Epithelial cell of proximal tubule (primary cell): ENCODE measurements at regions not wholly inside any gene's neighbourhood (a gene's known extent, or its start where the extent isn't known, plus 50 kb on each side); places are given as distances from the start of the nearest gene placed in this dataset.

Experiments
- DNase-seq: peaks from one replicate; pipeline ENCODE4 v3.0.0-alpha.2; 2011; ENCODE audit warnings: low read depth
- H3K4me3 ChIP-seq: 2 replicates; pipeline ENCODE4 v1.5.1; 2011; ENCODE audit warnings: low read depth, mild to moderate bottlenecking, low read length
- TF ChIP-seq, protein P1 (sequence below): conservative IDR thresholded peaks from 2 replicates; pipeline ENCODE4 v1.5.1; 2012; ENCODE audit warnings: low read depth, mild to moderate bottlenecking, low read length

DNA sequence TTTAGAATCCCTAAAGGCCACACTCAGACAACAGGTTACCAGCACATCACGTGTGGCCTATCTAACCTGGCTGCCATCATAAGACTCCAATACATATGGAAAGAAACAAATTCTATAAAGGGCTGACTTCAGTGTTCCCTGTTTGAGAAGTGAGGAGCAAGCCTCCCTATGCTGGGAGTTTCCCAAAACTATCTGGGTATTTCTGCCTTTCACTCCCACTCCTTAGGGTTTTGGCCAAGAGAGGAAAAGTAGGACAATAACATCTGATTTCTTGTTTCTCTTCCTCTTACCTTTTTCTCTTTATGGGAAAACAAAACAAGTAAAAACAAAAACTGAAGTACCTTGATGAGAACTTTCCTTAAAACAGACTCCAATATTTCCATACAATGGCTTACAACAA, 121.5 kb upstream of the COL8A1 start:
- no peak overlapping the region for H3K4me3 ChIP-seq
- DNase-seq = no peak
- TF ChIP-seq, protein P1, sequence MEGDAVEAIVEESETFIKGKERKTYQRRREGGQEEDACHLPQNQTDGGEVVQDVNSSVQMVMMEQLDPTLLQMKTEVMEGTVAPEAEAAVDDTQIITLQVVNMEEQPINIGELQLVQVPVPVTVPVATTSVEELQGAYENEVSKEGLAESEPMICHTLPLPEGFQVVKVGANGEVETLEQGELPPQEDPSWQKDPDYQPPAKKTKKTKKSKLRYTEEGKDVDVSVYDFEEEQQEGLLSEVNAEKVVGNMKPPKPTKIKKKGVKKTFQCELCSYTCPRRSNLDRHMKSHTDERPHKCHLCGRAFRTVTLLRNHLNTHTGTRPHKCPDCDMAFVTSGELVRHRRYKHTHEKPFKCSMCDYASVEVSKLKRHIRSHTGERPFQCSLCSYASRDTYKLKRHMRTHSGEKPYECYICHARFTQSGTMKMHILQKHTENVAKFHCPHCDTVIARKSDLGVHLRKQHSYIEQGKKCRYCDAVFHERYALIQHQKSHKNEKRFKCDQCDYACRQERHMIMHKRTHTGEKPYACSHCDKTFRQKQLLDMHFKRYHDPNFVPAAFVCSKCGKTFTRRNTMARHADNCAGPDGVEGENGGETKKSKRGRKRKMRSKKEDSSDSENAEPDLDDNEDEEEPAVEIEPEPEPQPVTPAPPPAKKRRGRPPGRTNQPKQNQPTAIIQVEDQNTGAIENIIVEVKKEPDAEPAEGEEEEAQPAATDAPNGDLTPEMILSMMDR = no peak

DNA sequence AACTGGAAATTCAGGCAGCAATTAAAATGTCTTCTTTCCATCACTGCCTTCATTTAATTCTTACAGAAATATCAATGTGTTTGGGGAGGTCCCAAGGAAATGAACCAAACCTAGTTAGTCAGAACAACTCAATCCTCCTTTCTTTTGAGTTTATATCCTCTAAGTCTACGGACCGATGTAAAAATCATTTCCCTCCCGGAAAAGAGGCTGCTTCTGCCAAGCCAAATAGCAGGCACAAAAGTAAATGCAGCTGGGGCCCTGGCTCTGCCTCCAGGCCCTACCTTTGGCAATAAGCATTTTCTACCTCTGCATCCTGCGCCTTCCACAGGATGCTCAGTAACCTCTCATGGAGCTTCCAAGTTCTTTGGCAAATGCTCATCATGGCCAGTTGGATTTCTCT, 122.5 kb upstream of the COL8A1 start:
- TF ChIP-seq, protein P1 = no peak
- H3K4me3 ChIP-seq = no peak overlapping the region
- no peak for DNase-seq

DNA sequence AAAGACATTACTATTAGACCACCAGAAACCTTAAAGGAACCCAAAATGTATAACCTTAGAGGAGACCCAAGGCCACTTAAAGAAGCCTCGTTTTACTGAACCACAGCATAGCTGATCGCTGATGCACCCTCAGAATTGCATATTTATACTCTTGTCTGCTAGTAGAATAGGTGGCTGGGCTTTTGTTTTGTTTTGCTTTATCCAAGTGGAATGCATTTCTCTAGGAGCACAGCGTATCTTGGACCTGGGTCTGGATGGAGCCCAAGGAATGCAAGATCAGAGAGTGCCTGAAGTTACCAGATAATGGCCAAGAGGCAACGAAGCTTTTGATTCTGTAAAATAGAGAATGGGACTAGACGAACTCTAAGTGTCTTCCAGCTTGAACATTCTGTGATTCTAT, 129.2 kb upstream of the COL8A1 start:
- no peak overlapping the region for H3K4me3 ChIP-seq
- DNase-seq = no peak
- TF ChIP-seq, protein P1 = no peak

DNA sequence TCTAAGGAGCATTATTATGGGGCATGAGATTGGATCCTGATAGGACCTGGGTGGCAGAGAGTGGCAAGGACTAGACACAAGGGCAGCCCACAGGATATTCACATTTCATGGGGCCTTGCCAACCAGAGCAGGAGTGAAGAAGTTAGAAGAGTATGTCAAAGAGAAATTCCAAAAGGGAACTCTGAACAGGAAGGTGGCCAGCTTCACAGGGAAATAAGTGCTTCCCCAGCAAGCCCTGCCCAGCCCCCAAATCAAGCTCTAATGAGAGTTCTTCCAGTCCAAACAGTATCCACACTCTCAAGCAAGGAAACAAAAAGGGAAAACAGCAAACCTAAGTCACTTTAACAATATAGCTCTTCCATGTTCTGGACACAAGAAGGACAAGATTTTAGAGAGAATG, 130.2 kb upstream of the COL8A1 start:
- no peak overlapping the region for H3K4me3 ChIP-seq
- TF ChIP-seq, protein P1 = no peak
- no peak for DNase-seq

DNA sequence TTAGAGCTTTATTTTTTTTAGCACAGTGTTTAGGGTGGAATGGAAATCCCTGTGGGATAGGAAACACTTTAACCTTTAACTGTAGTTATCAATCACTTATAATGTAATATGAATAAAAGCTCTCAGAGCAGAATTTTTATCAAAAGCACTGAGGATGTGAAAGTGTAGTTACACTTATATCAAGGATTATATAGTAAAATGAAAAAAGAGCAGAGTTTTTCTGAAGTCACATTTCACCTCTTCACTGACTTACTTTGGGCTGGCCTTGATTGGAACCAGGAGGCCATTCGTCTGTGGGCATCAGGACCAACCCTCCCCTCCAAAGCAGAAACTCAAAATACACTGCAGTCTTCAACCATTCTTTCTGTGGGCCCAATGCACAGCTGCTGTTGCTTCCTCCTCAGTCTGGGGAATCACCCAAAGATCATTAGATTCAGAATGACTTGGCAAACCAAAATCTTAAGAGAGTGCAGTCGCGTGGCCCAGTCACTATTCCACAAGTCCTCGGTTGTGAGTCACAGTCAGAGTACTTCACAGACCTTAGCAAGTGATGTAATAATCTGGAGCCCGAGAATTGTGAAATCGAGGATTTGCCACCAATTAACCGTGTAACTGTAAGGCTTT, 132.6 kb upstream of the COL8A1 start:
- DNase-seq = no peak

DNA sequence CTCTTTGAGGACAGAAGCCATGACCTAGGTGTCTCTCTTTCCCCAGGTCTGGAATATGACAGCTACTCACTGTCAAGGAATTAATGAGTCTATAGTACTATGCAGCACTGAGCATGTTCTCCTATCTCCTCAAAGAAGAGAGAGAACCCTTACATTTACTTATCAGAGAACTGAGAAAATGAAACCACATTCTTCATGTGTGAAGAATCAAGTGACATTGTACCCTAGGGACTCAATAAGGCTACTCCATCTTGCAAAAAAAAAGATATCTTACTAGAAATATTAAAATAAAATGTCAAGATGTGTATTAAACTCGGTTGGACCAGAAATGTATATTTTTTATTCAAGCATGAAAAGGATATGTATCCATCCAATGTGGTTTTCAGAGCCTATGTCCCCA, 133.2 kb upstream of the COL8A1 start:
- TF ChIP-seq, protein P1 = no peak
- no peak overlapping the region for H3K4me3 ChIP-seq
- no peak for DNase-seq

More for the DNA sequence above, 132.6 kb upstream of the COL8A1 start:
- TF ChIP-seq, protein P1 = no peak
- no peak overlapping the region for H3K4me3 ChIP-seq

DNA sequence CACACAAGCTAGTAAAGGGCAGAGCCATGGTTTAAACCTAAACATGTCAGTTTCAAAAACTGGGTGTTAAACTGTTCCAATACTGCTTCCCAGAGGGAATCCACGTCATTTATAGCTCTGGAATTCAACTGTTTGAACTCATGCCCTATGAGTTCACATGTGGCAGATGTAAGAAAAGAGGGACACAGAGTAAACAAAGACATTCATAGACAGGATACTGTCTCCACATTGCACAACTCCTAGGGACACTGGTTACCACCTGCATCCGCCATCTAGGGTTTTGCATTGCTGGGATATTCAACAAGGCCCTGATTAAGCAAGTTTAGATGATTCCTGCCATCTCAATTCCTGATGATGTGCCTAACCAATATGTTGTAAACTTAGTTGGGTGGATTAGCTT, 134.1 kb upstream of the COL8A1 start:
- no peak for DNase-seq
- TF ChIP-seq, protein P1 = no peak
- no peak overlapping the region for H3K4me3 ChIP-seq
